ENCODE measurements at regions not wholly inside any gene's neighbourhood (a gene's known extent, or its start where the extent isn't known, plus 50 kb on each side); places are given as distances from the start of the nearest gene placed in this dataset.
"Not testable (repeated sequence)": the region's sequence is repeated elsewhere in the genome, so short reads cannot be mapped to it uniquely, and the experiment has no call there.

GRCh38 chr9:2354216-2354615 is 267.4 kb upstream of the VLDLR start:
- DNase-seq (ENCODE audit: low read depth in 2 of 2): no peak

GRCh38 chr9:2354856-2355696 is 266.5 kb upstream of the VLDLR start:
- no peak for DNase-seq (ENCODE audit: low read depth in 2 of 2)

- DNase-seq (ENCODE audit: low read depth in 2 of 2): no peak
Observed at GRCh38 chr9:2355697-2355983, 265.9 kb upstream of the VLDLR start.

GRCh38 chr9:2356041-2356790 is 265.4 kb upstream of the VLDLR start:
- DNase-seq (ENCODE audit: low read depth in 2 of 2): no peak

- DNase-seq (ENCODE audit: low read depth in 2 of 2): no peak
Observed at GRCh38 chr9:2359891-2360471, 261.6 kb upstream of the VLDLR start.

GRCh38 chr9:2362150-2362549 is 259.4 kb upstream of the VLDLR start:
- DNase-seq (ENCODE audit: low read depth in 2 of 2): no peak

GRCh38 chr9:2363138-2363745 is 258.3 kb upstream of the VLDLR start:
- DNase-seq (ENCODE audit: low read depth in 2 of 2): no peak

- no peak for DNase-seq (ENCODE audit: low read depth in 2 of 2)
Observed at GRCh38 chr9:2363781-2364180, 257.8 kb upstream of the VLDLR start.

- DNase-seq (ENCODE audit: low read depth in 2 of 2): no peak
Observed at GRCh38 chr9:2367970-2368369, 253.6 kb upstream of the VLDLR start.

- DNase-seq (ENCODE audit: low read depth in 2 of 2): no peak
Observed at GRCh38 chr9:2373648-2374047, 247.9 kb upstream of the VLDLR start.

GRCh38 chr9:2375114-2375513 is 246.5 kb upstream of the VLDLR start:
- no peak for DNase-seq (ENCODE audit: low read depth in 2 of 2)

- no peak for DNase-seq (ENCODE audit: low read depth in 2 of 2)
Observed at GRCh38 chr9:2377117-2377516, 244.5 kb upstream of the VLDLR start.

GRCh38 chr9:2377834-2378233 is 243.8 kb upstream of the VLDLR start:
- DNase-seq (ENCODE audit: low read depth in 2 of 2): no peak

GRCh38 chr9:2378266-2378665 is 243.3 kb upstream of the VLDLR start:
- DNase-seq (ENCODE audit: low read depth in 2 of 2): no peak

GRCh38 chr9:2378816-2379215 is 242.8 kb upstream of the VLDLR start:
- DNase-seq (ENCODE audit: low read depth in 2 of 2): no peak

- no peak for DNase-seq (ENCODE audit: low read depth in 2 of 2)
Observed at GRCh38 chr9:2384741-2385140, 236.8 kb upstream of the VLDLR start.

- no peak for DNase-seq (ENCODE audit: low read depth in 2 of 2)
Observed at GRCh38 chr9:2385746-2386145, 235.8 kb upstream of the VLDLR start.

GRCh38 chr9:2386566-2386965 is 235.0 kb upstream of the VLDLR start:
- no peak for DNase-seq (ENCODE audit: low read depth in 2 of 2)

GRCh38 chr9:2387166-2387565 is 234.4 kb upstream of the VLDLR start:
- no peak for DNase-seq (ENCODE audit: low read depth in 2 of 2)

GRCh38 chr9:2389404-2389803 is 232.2 kb upstream of the VLDLR start:
- no peak for DNase-seq (ENCODE audit: low read depth in 2 of 2)

GRCh38 chr9:2390028-2390427 is 231.6 kb upstream of the VLDLR start:
- no peak for DNase-seq (ENCODE audit: low read depth in 2 of 2)

GRCh38 chr9:2391509-2392132 is 230.0 kb upstream of the VLDLR start:
- not testable (repeated sequence) for DNase-seq (ENCODE audit: low read depth in 2 of 2)

Data from stimulated activated CD8-positive, alpha-beta memory T cell treated with anti-CD3 and anti-CD28 coated beads, Interleukin-7, amount 100 ng/mL, for 4 hours (primary cell).